GM12865 (cell line): ENCODE measurements at regions not wholly inside any gene's neighbourhood (a gene's known extent, or its start where the extent isn't known, plus 50 kb on each side); places are given as distances from the start of the nearest gene placed in this dataset.
"Not testable (repeated sequence)": the region's sequence is repeated elsewhere in the genome, so short reads cannot be mapped to it uniquely, and the experiment has no call there.

Experiments used
- DNase-seq: peaks from one replicate; pipeline ENCODE4 v3.0.0; 2010; ENCODE audit warnings: low read depth
- H3K4me3 ChIP-seq: 2 replicates; pipeline ENCODE4 v1.5.1; 2011; ENCODE audit warnings: mild to moderate bottlenecking, low read depth, low read length, control low read depth
- TF ChIP-seq, protein P1 (sequence below): IDR thresholded peaks from 2 replicates; pipeline ENCODE4 v1.5.1; 2011; ENCODE audit warnings: low read length, control low read depth, low read depth, inconsistent platforms; ENCODE audit not compliant: insufficient read depth; ENCODE audit errors: missing control alignments

DNA sequence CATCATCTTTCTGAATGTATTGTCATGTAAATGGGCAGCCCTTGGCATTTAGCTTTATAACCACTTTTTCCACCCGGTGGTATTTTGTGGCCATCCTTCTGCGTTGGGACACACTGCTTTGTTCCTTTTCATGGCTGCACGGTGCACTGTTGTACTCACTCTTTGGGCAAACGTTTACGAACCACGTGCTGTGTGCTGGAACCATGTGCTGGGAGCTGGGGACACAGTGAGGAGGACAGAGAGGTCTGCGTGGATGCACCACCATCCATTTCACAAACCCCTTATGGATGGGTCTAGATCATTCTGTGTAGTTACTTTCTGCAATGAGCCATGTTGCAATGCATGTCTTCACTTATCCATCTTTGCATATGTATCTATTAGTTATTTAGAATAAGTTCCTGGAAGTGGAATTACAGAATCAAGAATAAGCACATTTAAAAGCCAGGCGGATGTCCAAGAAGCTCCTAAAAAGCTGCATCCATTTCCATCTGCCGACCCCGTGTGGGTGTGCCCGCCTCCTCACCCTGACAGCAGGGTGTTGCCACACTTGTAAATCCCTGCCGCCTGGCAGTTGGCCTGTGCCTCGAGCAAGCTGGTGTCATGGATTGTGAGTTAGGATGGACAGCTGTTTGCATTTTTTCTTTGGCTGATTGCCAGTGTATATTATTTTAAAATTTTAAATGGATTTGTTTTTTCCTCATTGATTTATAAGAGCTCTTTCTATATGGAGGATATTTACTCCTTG, 183.8 kb downstream of the LAT start:
- not testable (repeated sequence) for H3K4me3 ChIP-seq, DNase-seq

DNA sequence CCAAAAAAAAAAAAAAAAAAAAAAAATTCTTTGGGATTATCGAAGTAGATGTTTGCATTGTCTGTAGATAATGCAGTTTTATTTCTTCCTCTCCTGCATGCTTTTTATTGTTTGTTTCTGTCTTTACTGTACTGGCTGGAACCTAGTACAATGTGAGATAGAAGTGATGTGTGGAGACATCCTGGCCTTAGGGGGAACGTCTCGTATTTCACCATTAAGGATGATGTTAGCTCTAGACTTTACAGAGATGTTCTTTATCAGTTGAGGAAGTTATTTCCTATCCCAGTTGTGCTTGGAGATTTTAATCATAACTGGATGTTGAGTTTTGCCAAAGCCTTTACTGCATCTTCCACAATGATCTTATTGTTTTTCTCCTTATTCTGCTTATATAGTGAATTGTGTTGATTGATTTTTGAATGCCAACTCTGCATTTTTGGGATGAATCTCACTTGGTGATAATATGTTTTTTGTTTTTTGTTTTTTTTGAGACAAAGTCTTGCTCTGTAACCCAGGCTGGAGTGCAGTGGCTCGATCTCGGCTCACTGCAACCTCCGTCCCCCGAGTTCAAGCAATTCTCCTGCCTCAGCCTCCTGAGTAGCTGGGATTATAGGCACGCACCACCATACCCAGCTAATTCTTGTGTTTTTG, 179.7 kb downstream of the LAT start:
- not testable (repeated sequence) for DNase-seq, H3K4me3 ChIP-seq

DNA sequence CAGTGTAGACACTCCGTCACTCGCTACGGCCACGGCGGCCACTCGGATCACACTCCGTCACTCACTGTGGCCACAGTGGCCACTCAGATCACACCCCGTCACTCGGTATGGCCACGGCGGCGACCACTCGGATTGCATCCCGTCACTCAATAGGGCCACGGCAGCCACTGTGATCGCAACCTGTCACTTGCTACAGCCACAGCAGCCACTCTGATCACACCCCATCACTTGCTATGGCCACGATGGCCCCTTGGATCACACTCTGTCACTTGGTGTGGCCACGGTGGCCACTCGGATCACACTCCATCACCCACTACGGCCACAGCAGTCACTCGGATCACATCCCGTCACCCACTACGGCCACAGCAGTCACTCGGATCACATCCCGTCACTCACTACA, 175.3 kb downstream of the LAT start:
- DNase-seq, H3K4me3 ChIP-seq: not testable (repeated sequence)

DNA sequence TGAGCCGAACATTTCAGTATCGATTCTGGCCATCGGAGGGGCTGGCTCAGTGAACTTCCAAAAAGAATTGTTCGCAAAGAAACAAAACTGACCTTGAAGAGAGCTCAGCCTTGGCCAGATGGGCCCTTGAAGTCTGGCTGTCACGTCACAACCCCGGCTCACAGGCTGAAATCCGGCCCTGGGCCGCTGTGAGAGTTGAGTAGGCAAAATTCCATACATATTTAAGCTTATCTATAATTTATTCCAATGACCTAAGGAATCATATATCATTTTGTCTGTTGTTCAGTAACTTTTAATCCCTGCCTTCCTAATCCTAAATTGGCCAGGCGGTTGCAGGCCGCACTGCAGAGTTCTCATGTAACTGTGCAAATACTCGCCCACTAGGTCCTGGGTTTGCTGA, 174.8 kb downstream of the LAT start:
- H3K4me3 ChIP-seq = not testable (repeated sequence)

DNA sequence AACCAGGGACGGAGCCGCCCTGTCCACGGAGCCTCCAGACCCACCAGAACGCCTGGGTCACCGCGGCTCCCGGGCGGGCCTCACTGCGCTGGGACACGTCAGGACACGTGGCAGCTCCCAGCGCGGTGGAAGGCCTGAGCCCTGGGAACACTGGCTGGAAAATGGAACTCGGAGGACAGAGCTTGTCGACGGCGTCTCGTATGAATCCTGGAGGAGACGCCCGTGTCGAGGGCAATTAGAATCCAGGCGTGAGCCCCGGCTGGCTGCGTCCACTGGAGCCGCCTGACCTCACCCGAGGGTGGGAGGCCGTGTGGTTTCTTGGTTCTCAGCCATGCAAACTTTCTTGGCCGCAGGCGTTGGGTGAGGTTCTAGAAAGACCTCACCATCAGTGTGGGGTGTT, 173.9 kb downstream of the LAT start:
- TF ChIP-seq, protein P1, sequence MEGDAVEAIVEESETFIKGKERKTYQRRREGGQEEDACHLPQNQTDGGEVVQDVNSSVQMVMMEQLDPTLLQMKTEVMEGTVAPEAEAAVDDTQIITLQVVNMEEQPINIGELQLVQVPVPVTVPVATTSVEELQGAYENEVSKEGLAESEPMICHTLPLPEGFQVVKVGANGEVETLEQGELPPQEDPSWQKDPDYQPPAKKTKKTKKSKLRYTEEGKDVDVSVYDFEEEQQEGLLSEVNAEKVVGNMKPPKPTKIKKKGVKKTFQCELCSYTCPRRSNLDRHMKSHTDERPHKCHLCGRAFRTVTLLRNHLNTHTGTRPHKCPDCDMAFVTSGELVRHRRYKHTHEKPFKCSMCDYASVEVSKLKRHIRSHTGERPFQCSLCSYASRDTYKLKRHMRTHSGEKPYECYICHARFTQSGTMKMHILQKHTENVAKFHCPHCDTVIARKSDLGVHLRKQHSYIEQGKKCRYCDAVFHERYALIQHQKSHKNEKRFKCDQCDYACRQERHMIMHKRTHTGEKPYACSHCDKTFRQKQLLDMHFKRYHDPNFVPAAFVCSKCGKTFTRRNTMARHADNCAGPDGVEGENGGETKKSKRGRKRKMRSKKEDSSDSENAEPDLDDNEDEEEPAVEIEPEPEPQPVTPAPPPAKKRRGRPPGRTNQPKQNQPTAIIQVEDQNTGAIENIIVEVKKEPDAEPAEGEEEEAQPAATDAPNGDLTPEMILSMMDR = no peak
- H3K4me3 ChIP-seq = no peak overlapping the region
- no peak for DNase-seq

More for the DNA sequence above, 174.8 kb downstream of the LAT start:
- not testable (repeated sequence) for DNase-seq

DNA sequence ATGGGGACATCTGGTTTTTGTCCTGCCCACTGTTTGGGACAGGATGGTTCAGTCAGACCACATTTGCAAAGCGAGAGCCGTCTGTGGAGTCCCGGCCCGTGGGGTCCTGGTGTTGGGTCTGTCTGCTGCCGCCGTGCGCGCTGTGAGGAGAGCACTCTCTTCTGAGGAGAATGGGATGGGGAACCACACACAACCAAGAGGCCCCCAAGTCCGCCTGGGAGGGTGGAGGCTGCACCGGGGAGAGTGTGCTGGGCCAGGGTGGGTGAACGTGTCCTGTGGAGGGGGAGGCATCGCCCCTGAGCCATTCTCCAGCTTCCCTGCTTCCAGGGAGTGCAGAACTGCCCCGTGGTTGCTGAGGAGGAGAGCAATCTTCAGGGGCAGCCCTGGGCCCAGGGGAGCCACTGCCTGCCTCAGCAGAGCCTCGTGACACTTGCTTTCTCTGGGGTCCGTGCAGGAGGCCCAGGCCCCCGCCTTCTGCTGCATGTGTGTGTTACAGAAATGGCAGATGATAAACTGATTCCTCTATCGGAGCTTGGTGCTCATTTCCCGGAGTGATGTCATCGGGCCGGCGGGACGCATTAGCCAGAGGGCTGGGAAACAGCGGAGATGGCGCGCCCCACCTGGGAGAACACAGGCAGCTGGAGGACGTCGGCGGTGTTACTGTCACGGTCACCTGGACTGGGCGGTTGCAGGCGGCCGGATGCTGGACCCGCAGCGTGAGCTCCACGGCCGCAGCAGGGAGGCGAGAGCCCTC, 173.4 kb downstream of the LAT start:
- not testable (repeated sequence) for H3K4me3 ChIP-seq, DNase-seq

DNA sequence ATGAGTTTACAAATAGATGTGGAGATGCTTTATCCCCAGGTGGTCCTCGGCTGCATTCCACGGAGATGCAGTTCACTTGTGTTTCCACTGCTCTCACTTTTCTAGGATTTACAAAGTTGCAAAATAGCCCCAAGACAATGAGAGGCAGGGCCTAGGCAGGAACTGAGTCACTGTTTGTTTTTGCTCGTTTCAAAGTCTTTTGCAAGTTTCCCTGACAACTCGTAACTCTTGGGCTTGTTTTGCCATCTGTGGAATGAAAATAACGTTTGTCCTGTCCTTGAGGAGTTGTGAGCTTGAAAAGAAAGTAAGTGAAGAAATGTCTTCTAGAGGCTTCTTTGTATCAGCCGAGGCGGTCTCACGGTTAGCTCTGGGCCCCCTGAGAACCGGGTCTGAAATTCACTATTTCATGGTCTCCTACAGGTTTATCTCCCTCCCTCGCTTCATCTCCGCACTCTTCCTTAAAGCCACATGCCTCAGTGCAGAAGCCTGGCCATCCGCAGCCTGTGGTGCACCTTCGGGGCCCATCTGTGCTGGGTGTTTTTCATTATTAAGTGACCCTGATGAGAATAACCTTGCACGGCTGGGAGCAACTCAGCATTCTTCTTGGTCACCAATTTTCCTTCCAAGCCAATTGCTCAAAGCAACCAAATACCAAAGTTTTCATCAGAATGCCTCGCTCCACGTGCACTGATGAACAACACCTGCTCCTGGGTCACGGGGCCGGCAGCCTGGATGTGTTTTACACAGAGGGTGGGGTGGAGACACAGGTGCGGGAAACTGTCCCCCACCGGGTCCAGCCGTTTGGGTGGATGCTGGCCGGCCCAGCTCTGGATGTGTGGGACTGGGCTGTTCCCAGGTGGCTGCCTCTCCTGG, 172.4 kb downstream of the LAT start:
- not testable (repeated sequence) for DNase-seq, H3K4me3 ChIP-seq

DNA sequence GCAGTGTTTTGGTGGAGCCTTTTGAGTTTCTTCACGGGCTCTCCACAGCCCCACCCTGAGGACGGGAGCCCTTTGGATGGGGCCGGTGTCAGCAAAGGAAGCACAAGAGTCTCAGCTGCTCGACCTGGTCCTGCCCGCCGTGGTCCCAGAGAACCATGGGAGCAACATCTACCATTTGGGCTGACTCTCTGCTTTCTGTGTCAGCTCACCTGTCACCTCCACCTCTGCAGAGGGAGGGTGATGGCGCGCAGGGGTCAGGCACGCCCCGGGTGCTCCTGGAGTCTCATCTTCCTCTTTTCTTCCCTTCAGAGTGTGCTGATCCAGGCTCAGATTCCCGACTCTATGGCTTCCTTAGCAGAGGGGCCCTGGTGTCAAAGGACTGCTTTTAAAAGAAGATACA, 171.7 kb downstream of the LAT start:
- no peak for DNase-seq
- TF ChIP-seq, protein P1 = no peak
- no peak overlapping the region for H3K4me3 ChIP-seq

DNA sequence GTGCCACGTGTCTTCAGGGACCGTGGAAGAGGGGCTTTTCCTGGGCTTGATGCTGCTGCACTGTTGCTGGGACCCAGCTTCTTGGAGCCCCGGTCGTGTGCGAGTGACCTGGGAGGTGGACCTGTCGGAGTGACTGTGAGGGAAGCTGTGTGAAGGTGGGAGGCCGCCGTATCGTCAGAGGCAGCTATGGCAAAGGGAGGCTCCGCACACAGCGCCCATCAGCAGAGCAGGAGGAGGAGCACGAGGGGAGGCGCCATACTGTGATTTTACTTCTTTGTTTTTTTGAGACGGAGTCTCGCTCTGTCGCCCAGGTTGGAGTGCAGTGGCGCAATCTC, 171.0 kb downstream of the LAT start:
- not testable (repeated sequence) for H3K4me3 ChIP-seq, DNase-seq

DNA sequence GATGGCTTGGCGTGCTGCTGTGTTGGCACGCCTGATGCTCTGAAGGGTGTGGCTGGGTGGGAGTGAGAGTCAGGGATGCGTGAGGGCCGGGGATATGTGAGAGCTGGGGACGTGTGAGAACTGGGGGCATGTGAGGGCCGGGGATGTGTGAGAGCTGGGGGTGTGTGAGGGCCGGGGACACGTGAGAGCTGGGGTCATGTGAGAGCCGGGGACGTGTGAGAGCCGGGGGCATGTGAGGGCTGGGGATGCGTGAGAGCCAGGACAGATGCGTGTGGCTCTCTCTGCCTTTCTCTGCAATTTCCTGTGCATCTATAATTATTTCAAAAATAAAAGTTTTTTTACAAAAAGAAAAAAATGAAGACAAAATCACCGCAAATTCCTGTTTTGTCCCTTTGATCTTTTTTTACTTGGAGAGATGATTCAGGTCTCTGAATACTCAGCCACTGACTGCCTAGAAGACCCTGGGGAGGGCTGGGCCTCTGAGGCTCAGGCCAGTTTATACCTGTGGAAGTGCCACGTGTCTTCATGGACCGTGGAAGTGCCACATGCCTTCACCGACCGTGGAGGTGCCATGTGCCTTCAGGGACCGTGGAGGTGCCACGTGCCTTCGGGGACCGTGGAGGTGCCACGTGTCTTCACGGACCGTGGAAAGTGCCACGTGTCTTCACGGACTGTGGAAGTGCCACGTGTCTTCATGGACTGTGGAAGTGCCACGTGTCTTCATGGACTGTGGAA, 170.4 kb downstream of the LAT start:
- not testable (repeated sequence) for DNase-seq, H3K4me3 ChIP-seq

DNA sequence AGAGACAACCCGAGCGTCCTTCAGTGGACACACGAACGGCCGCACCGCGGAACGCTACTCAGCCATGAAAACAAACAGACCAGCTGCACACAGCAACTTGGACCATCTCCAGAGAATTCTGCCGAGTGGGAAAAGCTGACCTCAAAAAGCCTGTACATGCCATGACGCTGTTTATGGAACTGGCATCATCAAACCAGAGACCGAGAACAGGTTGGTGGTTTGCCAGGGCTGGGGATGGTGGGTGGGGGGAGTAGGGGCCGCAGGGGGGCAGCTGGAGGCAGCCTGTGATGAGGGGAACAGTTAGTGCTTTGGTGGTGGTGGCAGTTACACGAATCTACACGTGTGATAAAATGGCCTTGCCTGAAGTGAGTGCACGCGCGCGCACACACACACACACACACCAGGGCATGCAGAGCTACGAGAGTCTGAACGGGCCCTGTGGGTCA, 169.8 kb downstream of the LAT start:
- no peak overlapping the region for H3K4me3 ChIP-seq
- no peak for DNase-seq
- TF ChIP-seq, protein P1 = no peak
